NCI-H226 (cell line): ENCODE measurements at regions not wholly inside any gene's neighbourhood (a gene's known extent, or its start where the extent isn't known, plus 50 kb on each side); places are given as distances from the start of the nearest gene placed in this dataset.

ENCODE experiments used
- DNase-seq: peaks from one replicate; pipeline ENCODE4 v3.0.0-alpha.2; 2015

DNA sequence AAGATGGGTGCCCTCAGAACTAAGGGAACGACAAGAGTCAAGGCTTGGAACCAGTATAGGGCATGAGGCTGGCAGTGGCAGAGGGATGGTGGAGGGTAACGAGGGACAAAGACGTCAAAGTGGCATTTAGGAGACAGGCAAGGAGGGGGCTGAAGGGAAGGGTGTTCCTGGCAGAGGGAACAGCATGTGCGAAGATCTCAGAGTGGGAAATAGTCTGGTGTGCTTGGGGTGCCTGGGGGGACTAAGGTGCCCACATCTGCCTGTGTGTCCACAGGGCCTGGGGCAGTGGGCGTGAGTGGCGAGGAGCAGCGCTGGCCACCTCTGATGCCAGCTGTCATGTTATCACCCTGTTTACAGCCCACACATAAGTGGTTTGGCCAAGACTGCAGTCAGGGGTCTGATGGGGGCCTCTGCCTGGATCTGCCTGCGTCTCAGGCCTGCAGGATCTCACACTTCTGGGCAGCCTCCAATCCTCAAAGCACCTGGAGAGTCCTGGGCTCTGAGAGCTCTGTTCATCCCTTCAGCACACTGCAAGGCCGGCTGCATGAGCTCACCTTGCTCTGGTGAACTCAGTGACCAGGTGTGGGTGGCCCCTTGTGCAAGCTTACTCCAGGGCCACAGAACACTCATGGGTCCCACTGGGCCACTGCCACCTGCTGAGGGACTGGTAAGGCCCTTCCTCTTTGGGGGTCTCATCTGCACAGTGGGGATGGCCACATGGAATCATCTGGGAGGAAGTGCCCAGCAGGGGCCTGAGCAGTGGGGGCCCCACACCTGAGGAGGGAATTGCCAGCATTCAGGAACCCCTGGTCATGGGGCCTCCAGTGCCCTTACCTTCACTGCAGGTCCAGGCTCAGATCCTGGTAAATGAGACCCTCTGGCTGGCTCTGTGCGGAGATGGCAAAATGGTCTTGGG, 89.7 kb upstream of the SHISAL1 start:
- DNase-seq, result no peak

- DNase-seq, result no peak
Measured at GRCh38 chr22:44401783-44402110, 89.0 kb upstream of the SHISAL1 start.

GRCh38 chr22:44400763-44401060, 88.0 kb upstream of the SHISAL1 start:
- DNase-seq, result no peak

- DNase-seq, result no peak
Measured at GRCh38 chr22:44399906-44400762, 87.4 kb upstream of the SHISAL1 start.

GRCh38 chr22:44398856-44399837, 86.4 kb upstream of the SHISAL1 start:
- no peak for DNase-seq

DNA sequence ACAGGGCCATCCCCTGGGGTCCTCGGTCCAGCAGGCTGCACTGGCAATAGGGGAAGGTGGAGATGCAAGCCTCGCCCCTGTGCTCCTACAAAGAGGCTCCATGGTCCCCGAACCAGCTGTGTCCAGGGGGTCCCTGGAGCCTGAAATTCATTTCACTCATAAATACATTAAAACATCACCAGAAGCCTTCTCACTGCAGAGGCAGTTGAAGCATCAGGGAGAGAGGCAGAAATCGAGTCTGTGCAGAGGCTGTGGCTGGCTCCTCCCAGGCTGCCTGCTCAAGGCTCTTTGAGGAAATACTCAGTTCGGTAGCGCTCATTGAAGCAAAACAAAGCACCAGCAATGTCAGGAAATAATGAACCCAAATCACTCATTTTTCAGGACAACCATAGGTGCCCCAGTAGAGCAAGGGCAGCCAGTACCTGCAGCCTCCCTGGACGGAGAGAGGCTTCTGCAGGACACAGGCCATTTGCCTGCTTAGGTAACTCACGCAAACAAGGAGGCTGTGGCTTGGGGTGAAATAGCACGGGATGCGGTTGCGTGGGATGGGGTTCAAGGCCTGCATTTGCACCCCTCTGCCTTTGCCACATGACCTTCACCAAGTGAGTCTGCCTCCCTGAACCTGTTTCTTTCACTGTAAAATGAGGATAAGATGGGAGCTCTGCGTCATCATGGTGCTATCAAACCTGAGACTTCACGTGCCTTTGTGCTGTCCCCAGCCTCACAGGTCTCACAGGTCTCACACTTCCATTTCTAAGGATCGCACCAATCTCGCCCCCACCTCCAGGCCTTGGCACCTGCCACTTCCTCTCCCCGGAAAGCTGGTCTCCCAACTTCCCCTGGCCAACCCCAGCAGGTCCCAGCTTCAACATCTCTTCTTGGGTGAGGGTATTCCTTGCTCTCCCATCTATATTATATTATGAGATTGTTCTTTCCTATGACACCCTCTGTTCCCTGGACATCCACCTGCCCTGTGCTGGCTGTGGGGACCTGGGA, 84.3 kb upstream of the SHISAL1 start:
- no peak for DNase-seq

- DNase-seq, result no peak
Measured at GRCh38 chr22:44396021-44396726, 83.4 kb upstream of the SHISAL1 start.

GRCh38 chr22:44395118-44396005, 82.6 kb upstream of the SHISAL1 start:
- no peak for DNase-seq

DNA sequence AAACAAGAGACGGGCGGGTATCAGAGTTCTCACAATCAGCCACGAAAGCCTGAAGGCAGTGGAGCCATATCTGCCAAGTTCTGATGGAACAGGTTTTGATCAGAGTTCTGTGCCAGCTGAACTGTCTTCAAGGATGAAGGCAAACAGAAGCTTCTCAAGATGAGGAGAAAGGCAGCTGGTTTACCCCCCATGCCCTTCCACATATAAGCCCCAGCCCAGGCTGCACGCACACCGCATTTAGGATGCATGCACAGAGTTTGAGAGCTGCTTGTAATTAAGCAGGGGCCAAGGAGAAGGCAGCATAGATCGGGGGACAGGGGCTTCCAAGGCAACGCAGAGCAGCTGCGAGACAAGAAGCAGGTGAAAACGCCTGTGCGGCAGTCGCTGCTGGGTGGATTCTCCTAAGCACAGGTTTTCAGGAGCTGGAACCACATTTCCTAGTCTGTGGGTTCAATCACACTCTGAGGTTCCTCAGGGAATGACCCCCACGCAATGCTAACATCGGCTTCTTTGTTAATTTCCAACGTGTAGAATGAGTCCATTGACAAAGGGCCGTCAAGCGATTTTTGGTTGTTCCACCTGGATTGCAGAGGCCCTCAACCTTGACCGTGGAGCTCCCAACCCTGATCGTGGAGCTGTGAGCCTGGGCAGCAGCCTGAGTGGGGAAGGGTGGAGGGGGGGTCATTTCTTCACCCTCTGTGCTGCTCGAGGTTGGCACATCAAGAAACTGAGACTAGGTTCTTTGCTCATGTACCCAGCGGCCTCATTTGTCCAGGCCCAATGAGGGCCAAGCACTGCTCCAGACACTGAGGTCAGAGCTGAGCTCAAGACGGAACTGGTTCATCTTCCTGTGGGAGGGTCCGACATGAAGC, 81.7 kb upstream of the SHISAL1 start:
- no peak for DNase-seq

- no peak for DNase-seq
Measured at GRCh38 chr22:44393066-44393465, 80.3 kb upstream of the SHISAL1 start.

DNA sequence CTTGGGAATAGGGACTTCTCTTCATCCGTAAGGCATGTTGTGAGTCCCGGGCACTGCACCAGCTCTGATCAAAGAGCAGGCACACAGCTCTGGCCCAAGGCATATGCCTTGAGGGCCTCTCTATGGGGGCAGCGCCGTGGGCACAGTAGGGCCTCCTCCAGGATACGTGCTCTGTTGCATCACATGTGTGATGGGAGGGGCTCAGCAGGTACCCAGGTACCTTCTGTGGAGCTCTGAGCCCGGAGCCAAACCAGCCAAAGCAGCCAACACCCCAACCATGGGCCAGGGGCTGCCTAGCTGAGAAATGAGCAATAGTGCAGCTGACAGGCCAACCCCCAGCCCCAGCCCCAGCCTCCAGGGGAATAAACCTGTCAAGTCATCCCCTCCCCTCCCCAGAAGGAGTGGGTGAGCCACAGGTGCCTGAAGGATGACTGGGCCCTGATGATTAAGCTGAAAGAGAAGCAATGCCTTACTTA, 79.7 kb upstream of the SHISAL1 start:
- no peak for DNase-seq

- no peak for DNase-seq
Measured at GRCh38 chr22:44391481-44392445, 79.0 kb upstream of the SHISAL1 start.

DNA sequence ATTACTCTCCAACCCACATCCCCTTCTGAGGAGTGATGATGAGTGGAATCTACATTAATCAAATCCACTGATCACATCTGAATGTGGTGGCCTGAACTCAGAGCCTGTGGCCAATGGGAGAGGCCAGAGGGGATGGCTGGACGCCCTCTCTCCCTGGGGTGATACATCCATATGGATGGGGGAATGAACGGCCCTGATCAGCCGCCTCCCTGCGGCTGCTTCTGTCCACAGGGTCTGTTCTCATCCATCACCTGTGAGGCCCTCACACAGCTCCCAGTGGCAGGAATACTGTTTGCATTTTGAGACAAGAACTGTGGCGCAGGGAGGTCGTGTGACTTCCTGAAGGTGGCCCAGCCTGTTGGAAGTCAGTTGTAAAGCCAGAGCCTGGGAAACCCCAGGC, 78.3 kb upstream of the SHISAL1 start:
- DNase-seq, result no peak

GRCh38 chr22:44390613-44390970, 77.8 kb upstream of the SHISAL1 start:
- DNase-seq, result no peak

GRCh38 chr22:44389926-44390612, 77.3 kb upstream of the SHISAL1 start:
- DNase-seq, result no peak

DNA sequence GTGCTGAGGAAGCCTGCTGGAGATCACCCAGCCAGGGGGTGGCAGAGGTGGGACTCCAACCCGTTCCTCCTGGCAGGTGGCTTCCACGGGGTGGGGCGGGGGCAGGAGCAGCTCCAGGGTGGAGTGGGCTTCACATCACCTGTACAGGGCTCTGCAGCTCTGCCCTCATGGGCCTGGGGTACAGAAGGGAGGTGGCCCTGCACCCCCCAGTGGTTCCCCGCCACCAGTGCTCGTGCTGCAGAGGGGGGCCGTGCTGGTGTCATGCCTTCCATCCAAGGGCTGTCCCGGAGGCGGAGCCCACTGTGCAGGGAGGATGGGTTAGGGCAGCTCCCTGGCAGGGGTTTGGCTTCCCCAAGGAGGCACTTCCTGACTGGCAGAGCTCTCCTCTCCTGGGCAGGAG, 76.4 kb upstream of the SHISAL1 start:
- DNase-seq, result no peak

GRCh38 chr22:44387486-44387885, 74.7 kb upstream of the SHISAL1 start:
- DNase-seq, result no peak
